HEK293 (cell line): ENCODE measurements at regions not wholly inside any gene's neighbourhood (a gene's known extent, or its start where the extent isn't known, plus 50 kb on each side); places are given as distances from the start of the nearest gene placed in this dataset.

ENCODE experiments used
- CTCF ChIA-PET: fragments of 350-600 bp; formaldehyde crosslinking; extraction: SDS; loops from one replicate; lab custom pipeline; 2021; ENCODE audit warnings: antibody characterized with exemption; lab: Yijun Ruan, JAX
- POLR2A ChIA-PET: fragments of 300-600 bp; formaldehyde crosslinking; extraction: SDS; loops from one replicate; lab custom pipeline; 2020; ENCODE audit warnings: antibody characterized with exemption, inconsistent platforms; lab: Yijun Ruan, JAX
- H3K27ac ChIP-seq: fragments of 200-500 bp; sonication (Bioruptor generic); 2 replicates; pipeline ENCODE4 v1.5.1; 2014; ENCODE audit warnings: low read depth, low read length, control low read depth, inconsistent platforms; ENCODE audit errors: extremely low read depth
- H3K36me3 ChIP-seq, 2 experiments: fragments of 200-500 bp in 1 of 2; sonication (Bioruptor generic) in 1 of 2; 1 replicate in 1 of 2; 2 replicates in 1 of 2; pipeline ENCODE4 v1.5.1; 2014 to 2017; ENCODE audit warnings: inconsistent platforms in 2 of 2, low read length in 2 of 2; ENCODE audit not compliant: control insufficient read depth in 2 of 2, insufficient read depth in 1 of 2
- H3K4me1 ChIP-seq: fragments of 200-500 bp; sonication (Bioruptor generic); 2 replicates; pipeline ENCODE4 v1.5.1; 2014; ENCODE audit warnings: mild to moderate bottlenecking, low read length, inconsistent platforms; ENCODE audit not compliant: control insufficient read depth, insufficient read depth
- H3K4me3 ChIP-seq: 2 replicates; pipeline ENCODE4 v1.5.1; 2011; ENCODE audit warnings: low read depth, mild to moderate bottlenecking, control low read depth, low read length, moderate library complexity
- H3K9me3 ChIP-seq: fragments of 200-500 bp; sonication (Bioruptor generic); 2 replicates; pipeline ENCODE4 v1.5.1; 2014; ENCODE audit warnings: low read depth, low read length, inconsistent platforms; ENCODE audit not compliant: control insufficient read depth, insufficient read depth
- AEBP2 ChIP-seq: fragments of 450-650 bp; formaldehyde crosslinking; IDR thresholded peaks from 2 replicates; pipeline ENCODE4 v1.5.1; 2016; ENCODE audit warnings: missing biosample characterization, missing genetic modification characterization, borderline replicate concordance
- KLF8 ChIP-seq: fragments of 450-650 bp; formaldehyde crosslinking; IDR thresholded peaks from 2 replicates; pipeline ENCODE4 v1.5.1; 2016; ENCODE audit warnings: missing biosample characterization, missing genetic modification characterization
- PATZ1 ChIP-seq: fragments of 450-650 bp; formaldehyde crosslinking; IDR thresholded peaks from 2 replicates; pipeline ENCODE4 v1.5.1; 2016; ENCODE audit warnings: missing biosample characterization, missing genetic modification characterization
- REPIN1 ChIP-seq: fragments of 450-650 bp; formaldehyde crosslinking; IDR thresholded peaks from 2 replicates; pipeline ENCODE4 v1.5.1; 2017; ENCODE audit warnings: missing biosample characterization, missing genetic modification characterization, low read depth
- SALL2 ChIP-seq: fragments of 450-650 bp; formaldehyde crosslinking; IDR thresholded peaks from 2 replicates; pipeline ENCODE4 v1.5.0; 2017; ENCODE audit warnings: missing biosample characterization, mild to moderate bottlenecking, missing genetic modification characterization, borderline replicate concordance
- SCRT2 ChIP-seq: fragments of 450-650 bp; formaldehyde crosslinking; IDR thresholded peaks from 2 replicates; pipeline ENCODE4 v1.5.1; 2016; ENCODE audit warnings: missing biosample characterization, missing genetic modification characterization
- SP3 ChIP-seq: fragments of 450-650 bp; formaldehyde crosslinking; IDR thresholded peaks from 2 replicates; pipeline ENCODE4 v1.5.1; 2016; ENCODE audit warnings: missing biosample characterization, missing genetic modification characterization
- ZBTB11 ChIP-seq: fragments of 450-650 bp; formaldehyde crosslinking; conservative IDR thresholded peaks from 2 replicates; pipeline ENCODE4 v1.5.1; 2016; ENCODE audit warnings: low read depth, missing biosample characterization, missing genetic modification characterization
- ZFHX2 ChIP-seq: fragments of 450-650 bp; formaldehyde crosslinking; conservative IDR thresholded peaks from 2 replicates; pipeline ENCODE4 v1.5.1; 2016; ENCODE audit warnings: missing biosample characterization, missing genetic modification characterization
- ZNF140 ChIP-seq: fragments of 450-650 bp; formaldehyde crosslinking; IDR thresholded peaks from 2 replicates; pipeline ENCODE4 v1.5.1; 2016; ENCODE audit warnings: missing biosample characterization, missing genetic modification characterization
- ZNF202 ChIP-seq: fragments of 450-650 bp; formaldehyde crosslinking; IDR thresholded peaks from 2 replicates; pipeline ENCODE4 v1.5.1; 2016; ENCODE audit warnings: missing biosample characterization, missing genetic modification characterization, borderline replicate concordance
- ZNF24 ChIP-seq: fragments of 450-650 bp; formaldehyde crosslinking; IDR thresholded peaks from 2 replicates; pipeline ENCODE4 v1.5.1; 2016; ENCODE audit warnings: missing biosample characterization, missing genetic modification characterization
- ZNF341 ChIP-seq: fragments of 450-650 bp; formaldehyde crosslinking; IDR thresholded peaks from 2 replicates; pipeline ENCODE4; 2016; ENCODE audit warnings: low read depth, missing biosample characterization, missing genetic modification characterization
- ZNF391 ChIP-seq: fragments of 450-650 bp; formaldehyde crosslinking; IDR thresholded peaks from 2 replicates; pipeline ENCODE4 v1.5.1; 2016; ENCODE audit warnings: low read depth, missing biosample characterization, missing genetic modification characterization, borderline replicate concordance
- ZNF501 ChIP-seq: fragments of 450-650 bp; formaldehyde crosslinking; IDR thresholded peaks from 2 replicates; pipeline ENCODE4 v1.5.1; 2016; ENCODE audit warnings: missing biosample characterization, missing genetic modification characterization
- ZNF530 ChIP-seq: fragments of 450-650 bp; formaldehyde crosslinking; IDR thresholded peaks from 2 replicates; pipeline ENCODE4 v1.5.1; 2016; ENCODE audit warnings: low read depth, missing biosample characterization, missing genetic modification characterization
- ZNF549 ChIP-seq: fragments of 450-650 bp; IDR thresholded peaks from 2 replicates; pipeline ENCODE4 v1.5.1; 2018; ENCODE audit warnings: missing biosample characterization, missing genetic modification characterization, mild to moderate bottlenecking, inconsistent platforms, moderate library complexity
- ZNF623 ChIP-seq: fragments of 450-650 bp; formaldehyde crosslinking; IDR thresholded peaks from 2 replicates; pipeline ENCODE4 v1.5.1; 2016; ENCODE audit warnings: missing biosample characterization, missing genetic modification characterization
- ZNF639 ChIP-seq: fragments of 450-650 bp; formaldehyde crosslinking; IDR thresholded peaks from 2 replicates; pipeline ENCODE4 v1.5.1; 2016; ENCODE audit warnings: missing biosample characterization, missing genetic modification characterization
- ZNF658 ChIP-seq: fragments of 450-650 bp; formaldehyde crosslinking; IDR thresholded peaks from 2 replicates; pipeline ENCODE4; 2016; ENCODE audit warnings: missing biosample characterization, missing genetic modification characterization
- TF ChIP-seq, protein P1 (sequence below): fragments of 450-650 bp; formaldehyde crosslinking; IDR thresholded peaks from 2 replicates; pipeline ENCODE4 v1.5.1; 2016; ENCODE audit warnings: missing biosample characterization, missing genetic modification characterization
- TF ChIP-seq, protein P2 (sequence below): fragments of 450-650 bp; formaldehyde crosslinking; IDR thresholded peaks from 2 replicates; pipeline ENCODE4 v1.5.1; 2017; ENCODE audit warnings: missing biosample characterization, missing genetic modification characterization

- Histone ChIP-seq H3K4me3 (no peak overlapping the region), H3K4me1 (no peaks in the 10 kb centered on the region), H3K9me3 (no peaks in the 10 kb centered on the region), H3K27ac (no peak overlapping the region), H3K36me3 (no peaks in the 10 kb centered on the region)
- POLR2A ChIA-PET: no interaction called here
- no peak for TF ChIP-seq ZNF658 (tag by site-specific recombination)
- no peak for TF ChIP-seq AEBP2 (tag by site-specific recombination)
- no peak for TF ChIP-seq ZNF623 (tag by site-specific recombination)
- TF ChIP-seq, protein P1, sequence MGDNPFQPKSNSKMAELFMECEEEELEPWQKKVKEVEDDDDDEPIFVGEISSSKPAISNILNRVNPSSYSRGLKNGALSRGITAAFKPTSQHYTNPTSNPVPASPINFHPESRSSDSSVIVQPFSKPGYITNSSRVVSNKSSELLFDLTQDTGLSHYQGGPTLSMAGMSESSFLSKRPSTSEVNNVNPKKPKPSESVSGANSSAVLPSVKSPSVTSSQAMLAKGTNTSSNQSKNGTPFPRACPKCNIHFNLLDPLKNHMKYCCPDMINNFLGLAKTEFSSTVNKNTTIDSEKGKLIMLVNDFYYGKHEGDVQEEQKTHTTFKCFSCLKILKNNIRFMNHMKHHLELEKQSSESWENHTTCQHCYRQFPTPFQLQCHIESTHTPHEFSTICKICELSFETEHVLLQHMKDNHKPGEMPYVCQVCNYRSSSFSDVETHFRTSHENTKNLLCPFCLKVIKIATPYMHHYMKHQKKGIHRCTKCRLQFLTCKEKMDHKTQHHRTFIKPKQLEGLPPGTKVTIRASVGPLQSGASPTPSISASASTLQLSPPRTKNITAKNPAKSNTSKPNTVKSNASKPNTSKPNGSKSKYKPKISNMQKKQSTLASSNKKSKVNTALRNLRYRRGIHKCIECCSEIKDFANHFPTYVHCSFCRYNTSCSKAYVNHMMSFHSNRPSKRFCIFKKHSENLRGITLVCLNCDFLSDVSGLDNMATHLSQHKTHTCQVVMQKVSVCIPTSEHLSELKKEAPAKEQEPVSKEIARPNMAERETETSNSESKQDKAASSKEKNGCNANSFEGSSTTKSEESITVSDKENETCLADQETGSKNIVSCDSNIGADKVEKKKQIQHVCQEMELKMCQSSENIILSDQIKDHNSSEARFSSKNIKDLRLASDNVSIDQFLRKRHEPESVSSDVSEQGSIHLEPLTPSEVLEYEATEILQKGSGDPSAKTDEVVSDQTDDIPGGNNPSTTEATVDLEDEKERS: no peak
- TF ChIP-seq PATZ1 (tag by site-specific recombination): no peak
- no peak for TF ChIP-seq SP3
- no peak for TF ChIP-seq SALL2
- TF ChIP-seq SCRT2 (tag by site-specific recombination): no peak
- no peak for TF ChIP-seq ZNF202
- TF ChIP-seq, protein P2, sequence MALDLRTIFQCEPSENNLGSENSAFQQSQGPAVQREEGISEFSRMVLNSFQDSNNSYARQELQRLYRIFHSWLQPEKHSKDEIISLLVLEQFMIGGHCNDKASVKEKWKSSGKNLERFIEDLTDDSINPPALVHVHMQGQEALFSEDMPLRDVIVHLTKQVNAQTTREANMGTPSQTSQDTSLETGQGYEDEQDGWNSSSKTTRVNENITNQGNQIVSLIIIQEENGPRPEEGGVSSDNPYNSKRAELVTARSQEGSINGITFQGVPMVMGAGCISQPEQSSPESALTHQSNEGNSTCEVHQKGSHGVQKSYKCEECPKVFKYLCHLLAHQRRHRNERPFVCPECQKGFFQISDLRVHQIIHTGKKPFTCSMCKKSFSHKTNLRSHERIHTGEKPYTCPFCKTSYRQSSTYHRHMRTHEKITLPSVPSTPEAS (tag by site-specific recombination): no peak
- TF ChIP-seq ZNF530 (tag by site-specific recombination): no peak
- TF ChIP-seq ZNF549: no peak
- no peak for TF ChIP-seq ZNF391 (tag by site-specific recombination)
- TF ChIP-seq ZNF501 (tag by site-specific recombination): no peak
- no peak for TF ChIP-seq ZFHX2 (tag by site-specific recombination)
- TF ChIP-seq ZNF639: no peak
- CTCF ChIA-PET: interaction anchor here (1.0 kb wide), 1 partner anchor 104 kb away, joined by 3 read pairs; no protein-coding TSS in a partner anchor
Measured at GRCh38 chr5:180433032-180433422, 61.2 kb upstream of the CNOT6 start.

DNA sequence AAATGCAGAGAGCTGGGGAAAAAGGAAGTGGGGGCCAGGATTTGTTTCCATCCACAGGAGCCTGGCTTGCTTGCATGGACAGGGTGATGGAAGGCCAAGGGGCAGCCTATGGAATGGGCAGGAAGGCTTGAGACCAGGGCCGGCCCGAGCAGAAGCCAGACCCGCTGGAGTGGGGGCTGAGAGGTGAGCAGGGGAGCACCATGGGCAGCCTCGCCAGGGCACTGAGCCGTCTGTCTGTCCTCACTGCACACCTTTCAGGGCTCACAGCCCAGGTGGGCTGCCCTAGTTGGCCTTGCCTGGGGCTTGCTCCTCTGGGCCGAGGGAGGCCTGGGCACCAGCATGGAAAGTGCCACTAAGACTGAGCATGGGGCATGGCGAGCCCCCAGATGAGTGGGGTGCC, 58.6 kb upstream of the CNOT6 start:
- POLR2A ChIA-PET: no interaction called here
- no peaks in the 10 kb centered on the region for H3K9me3 ChIP-seq
- TF ChIP-seq ZBTB11 (tag by site-specific recombination) (no peak), ZNF341 (tag by site-specific recombination) (no peak), KLF8 (tag by site-specific recombination) (no peak), ZNF24 (tag by site-specific recombination) (no peak), REPIN1 (tag by site-specific recombination) (no peak), ZNF140 (tag by site-specific recombination) (no peak)
- H3K4me1 ChIP-seq: no peaks in the 10 kb centered on the region
- H3K4me3 ChIP-seq: no peak overlapping the region
- CTCF ChIA-PET: no interaction called here
- no peaks in the 10 kb centered on the region for H3K36me3 ChIP-seq
- no peak overlapping the region for H3K27ac ChIP-seq
